ENCODE measurements at regions not wholly inside any gene's neighbourhood (a gene's known extent, or its start where the extent isn't known, plus 50 kb on each side); places are given as distances from the start of the nearest gene placed in this dataset.
"Not testable (repeated sequence)": the region's sequence is repeated elsewhere in the genome, so short reads cannot be mapped to it uniquely, and the experiment has no call there.

- not testable (repeated sequence) for TF ChIP-seq POLR2AphosphoS5 (IDR thresholded peaks at IDR 0.05); CTCF (IDR thresholded peaks at IDR 0.05 in 8 of 11, conservative IDR thresholded peaks at IDR 0.05 in 3 of 11); POLR2A (IDR thresholded peaks at IDR 0.05)
Observed at GRCh38 chr15:20311014-20311680, 230.5 kb downstream of the GOLGA6L6 start.
